ENCODE measurements at regions not wholly inside any gene's neighbourhood (a gene's known extent, or its start where the extent isn't known, plus 50 kb on each side); places are given as distances from the start of the nearest gene placed in this dataset.
"Not testable (repeated sequence)": the region's sequence is repeated elsewhere in the genome, so short reads cannot be mapped to it uniquely, and the experiment has no call there.

GRCh38 chr9:80690349-80690939 is 998.9 kb downstream of the TLE1 start:
- no peak for DNase-seq (ENCODE audit: extremely low read depth, low read depth)
- TF ChIP-seq CTCF (IDR thresholded peaks at IDR 0.05; ENCODE audit: low read depth, low read length): no peak

- TF ChIP-seq CTCF (IDR thresholded peaks at IDR 0.05; ENCODE audit: low read depth, low read length): no peak
- no peak for DNase-seq (ENCODE audit: extremely low read depth, low read depth)
Observed at GRCh38 chr9:80679916-80680315, 1009.4 kb downstream of the TLE1 start.

GRCh38 chr9:80678906-80679305 is 1010.4 kb downstream of the TLE1 start:
- no peak for DNase-seq (ENCODE audit: extremely low read depth, low read depth)
- no peak for TF ChIP-seq CTCF (IDR thresholded peaks at IDR 0.05; ENCODE audit: low read depth, low read length)

GRCh38 chr9:80673496-80673895 is 1015.9 kb downstream of the TLE1 start:
- no peak for TF ChIP-seq CTCF (IDR thresholded peaks at IDR 0.05; ENCODE audit: low read depth, low read length)
- no peak for DNase-seq (ENCODE audit: extremely low read depth, low read depth)

GRCh38 chr9:80665479-80665878 is 1023.9 kb downstream of the TLE1 start:
- no peak for TF ChIP-seq CTCF (IDR thresholded peaks at IDR 0.05; ENCODE audit: low read depth, low read length)
- no peak for DNase-seq (ENCODE audit: extremely low read depth, low read depth)

GRCh38 chr9:80664327-80665210 is 1024.8 kb downstream of the TLE1 start:
- TF ChIP-seq CTCF (IDR thresholded peaks at IDR 0.05; ENCODE audit: low read depth, low read length): no peak
- DNase-seq (ENCODE audit: extremely low read depth, low read depth): no peak

- not testable (repeated sequence) for DNase-seq (ENCODE audit: extremely low read depth, low read depth)
Observed at GRCh38 chr9:80659751-80660150, 1029.6 kb downstream of the TLE1 start.

Measured in AG09319 (cell line).